GM12892 (cell line): ENCODE measurements at regions not wholly inside any gene's neighbourhood (a gene's known extent, or its start where the extent isn't known, plus 50 kb on each side); places are given as distances from the start of the nearest gene placed in this dataset.

Source experiments
- POLR2A ChIP-seq: IDR thresholded peaks from 2 replicates; pipeline ENCODE4 v1.6.1; 2011; ENCODE audit warnings: low read depth, low read length, control low read depth
- POLR2AphosphoS5 ChIP-seq: IDR thresholded peaks from 2 replicates; pipeline ENCODE4 v1.6.1; 2011; ENCODE audit warnings: low read depth, low read length, control low read depth

GRCh38 chr14:61992926-61993325, 230.7 kb downstream of the SNAPC1 start:
- TF ChIP-seq POLR2A (no peak), POLR2AphosphoS5 (no peak)
